ENCODE measurements at regions not wholly inside any gene's neighbourhood (a gene's known extent, or its start where the extent isn't known, plus 50 kb on each side); places are given as distances from the start of the nearest gene placed in this dataset.

GRCh38 chr6:166046982-166047381 lies 120.7 kb downstream of the TBXT start:
- no peaks in the 10 kb centered on the region for H3K4me1 ChIP-seq (ENCODE audit: control insufficient read depth, insufficient read depth, low read length)
- H3K4me3 ChIP-seq (ENCODE audit: low read depth, low read length): no peak overlapping the region
- H3K9me3 ChIP-seq (ENCODE audit: control insufficient read depth, insufficient read depth, low read depth, low read length): no peaks in the 10 kb centered on the region
- H3K36me3 ChIP-seq (ENCODE audit: control insufficient read depth in 2 of 2, insufficient read depth in 1 of 2, low read length in 2 of 2): no peaks in the 10 kb centered on the region
- no peak overlapping the region for H3K27ac ChIP-seq (ENCODE audit: extremely low read depth, low read depth, low read length)
- no peak for TF ChIP-seq ZNF837 (tag by site-specific recombination; IDR thresholded peaks at IDR 0.05)
- TF ChIP-seq ZNF785 (tag by site-specific recombination; IDR thresholded peaks at IDR 0.05): no peak
- no peak for TF ChIP-seq SALL2 (tag by site-specific recombination; IDR thresholded peaks at IDR 0.05; ENCODE audit: borderline replicate concordance)
- TF ChIP-seq ZNF548 (tag by site-specific recombination; IDR thresholded peaks at IDR 0.05): no peak
- TF ChIP-seq ZNF776 (tag by site-specific recombination; IDR thresholded peaks at IDR 0.05; ENCODE audit: borderline replicate concordance): no peak
- TF ChIP-seq KLF9 (tag by site-specific recombination; IDR thresholded peaks at IDR 0.05; ENCODE audit: low read depth): no peak
- TF ChIP-seq KLF1 (tag by site-specific recombination; IDR thresholded peaks at IDR 0.05): no peak
- TF ChIP-seq ZNF362 (tag by site-specific recombination; IDR thresholded peaks at IDR 0.05): no peak
- no peak for TF ChIP-seq ZNF202 (tag by site-specific recombination; IDR thresholded peaks at IDR 0.05; ENCODE audit: borderline replicate concordance)
- TF ChIP-seq ZBTB8A (tag by site-specific recombination; IDR thresholded peaks at IDR 0.05): no peak
- POLR2A ChIA-PET: no interaction called here
- CTCF ChIA-PET: interaction anchor here (1.1 to 3.6 kb wide), 3 partner anchors 14 to 157 kb away, joined by 4 to 13 read pairs (median 6); no protein-coding TSS in a partner anchor

- Histone ChIP-seq H3K9me3 (ENCODE audit: control insufficient read depth, insufficient read depth, low read depth, low read length) (no peaks in the 10 kb centered on the region), H3K27ac (ENCODE audit: extremely low read depth, low read depth, low read length) (no peak overlapping the region), H3K4me1 (ENCODE audit: control insufficient read depth, insufficient read depth, low read length) (no peaks in the 10 kb centered on the region), H3K4me3 (ENCODE audit: low read depth, low read length) (no peak overlapping the region), H3K36me3 (ENCODE audit: control insufficient read depth in 2 of 2, insufficient read depth in 1 of 2, low read length in 2 of 2) (no peaks in the 10 kb centered on the region)
- ChIA-PET CTCF (interaction anchor here (0.7 to 3.6 kb wide), 5 partner anchors 13 to 161 kb away, joined by 3 to 13 read pairs (median 4); no protein-coding TSS in a partner anchor), POLR2A (no interaction called here)
- TF ChIP-seq ZNF239 (tag by site-specific recombination; IDR thresholded peaks at IDR 0.05) (no peak), ZNF549 (tag by site-specific recombination; IDR thresholded peaks at IDR 0.05) (no peak), ZNF837 (tag by site-specific recombination; IDR thresholded peaks at IDR 0.05) (no peak), PRDM4 (tag by site-specific recombination; IDR thresholded peaks at IDR 0.05) (no peak), ZBTB26 (tag by site-specific recombination; optimal IDR thresholded peaks at IDR 0.05) (no peak), ZNF488 (tag by site-specific recombination; IDR thresholded peaks at IDR 0.05) (no peak), ZNF707 (tag by site-specific recombination; IDR thresholded peaks at IDR 0.05) (no peak), ZNF664 (tag by site-specific recombination; IDR thresholded peaks at IDR 0.05) (no peak), MZF1 (tag by site-specific recombination; IDR thresholded peaks at IDR 0.05; ENCODE audit: borderline replicate concordance) (no peak), SP2 (tag by site-specific recombination; IDR thresholded peaks at IDR 0.05) (no peak)
Observed at GRCh38 chr6:166046226-166046625, 121.4 kb downstream of the TBXT start.

All from HEK293 (cell line).